Endothelial cell (in vitro differentiated cells): ENCODE measurements at regions not wholly inside any gene's neighbourhood (a gene's known extent, or its start where the extent isn't known, plus 50 kb on each side); places are given as distances from the start of the nearest gene placed in this dataset.

Source experiments
- DNase-seq: peaks from one replicate; pipeline ENCODE4 v3.0.0; 2021; ENCODE audit warnings: low spot score
- H3K27ac Mint-ChIP-seq: one replicate; pipeline ENCODE4 v1.8.0; 2021; ENCODE audit warnings: mixed read lengths, inconsistent platforms; ENCODE audit not compliant: unreplicated experiment
- H3K27me3 Mint-ChIP-seq: one replicate; pipeline ENCODE4 v1.8.0; 2021; ENCODE audit warnings: mild to moderate bottlenecking, moderate library complexity, mixed read lengths, inconsistent platforms; ENCODE audit not compliant: unreplicated experiment
- H3K36me3 Mint-ChIP-seq: one replicate; pipeline ENCODE4 v1.8.0; 2021; ENCODE audit warnings: mild to moderate bottlenecking, low read depth, mixed read lengths, inconsistent platforms; ENCODE audit not compliant: unreplicated experiment
- H3K4me1 Mint-ChIP-seq: one replicate; pipeline ENCODE4 v1.8.0; 2021; ENCODE audit warnings: mild to moderate bottlenecking, mixed read lengths, inconsistent platforms; ENCODE audit not compliant: unreplicated experiment
- H3K4me3 Mint-ChIP-seq: one replicate; pipeline ENCODE4 v1.8.0; 2021; ENCODE audit warnings: mild to moderate bottlenecking, mixed read lengths, inconsistent platforms; ENCODE audit not compliant: unreplicated experiment
- H3K9me3 Mint-ChIP-seq: one replicate; pipeline ENCODE4 v1.8.0; 2021; ENCODE audit warnings: mixed read lengths, inconsistent platforms; ENCODE audit not compliant: unreplicated experiment
- CTCF ChIP-seq: fragments of 200-600 bp; sonication (generic); IDR thresholded peaks from one replicate; pipeline ENCODE4 v1.5.0; 2021; ENCODE audit warnings: antibody characterized with exemption; ENCODE audit not compliant: unreplicated experiment

- Mint-ChIP-seq H3K9me3 (no peaks in the 10 kb centered on the region), H3K4me3 (no peak overlapping the region), H3K4me1 (peaks cover 15% of the 10 kb centered on the region)
Measured at GRCh38 chr11:95344932-95345642, 114.1 kb upstream of the SESN3 start.

GRCh38 chr11:95341221-95341620, 110.2 kb upstream of the SESN3 start:
- peaks cover 15% of the 10 kb centered on the region for H3K4me1 Mint-ChIP-seq
- DNase-seq = no peak

More at GRCh38 chr11:95344932-95345642, 114.1 kb upstream of the SESN3 start:
- DNase-seq = no peak
- Mint-ChIP-seq H3K27ac (no peak overlapping the region), H3K36me3 (no peaks in the 10 kb centered on the region), H3K27me3 (peaks cover 1% of the 10 kb centered on the region)
- TF ChIP-seq CTCF = no peak

GRCh38 chr11:95339086-95339901, 108.3 kb upstream of the SESN3 start:
- peak; percentile 8 for DNase-seq
- no peak for TF ChIP-seq CTCF
- H3K27me3 Mint-ChIP-seq = peaks cover 1% of the 10 kb centered on the region
- H3K4me1 Mint-ChIP-seq = peaks cover 15% of the 10 kb centered on the region
- H3K9me3 Mint-ChIP-seq = no peaks in the 10 kb centered on the region
- no peak overlapping the region for H3K27ac Mint-ChIP-seq
- no peaks in the 10 kb centered on the region for H3K36me3 Mint-ChIP-seq
- no peak overlapping the region for H3K4me3 Mint-ChIP-seq

More at GRCh38 chr11:95341221-95341620, 110.2 kb upstream of the SESN3 start:
- H3K27me3 Mint-ChIP-seq = peaks cover 1% of the 10 kb centered on the region
- H3K36me3 Mint-ChIP-seq = no peaks in the 10 kb centered on the region
- H3K27ac Mint-ChIP-seq = no peak overlapping the region
- H3K9me3 Mint-ChIP-seq = no peaks in the 10 kb centered on the region
- H3K4me3 Mint-ChIP-seq = no peak overlapping the region
- no peak for TF ChIP-seq CTCF

- Mint-ChIP-seq H3K27ac (no peak overlapping the region), H3K36me3 (no peaks in the 10 kb centered on the region), H3K4me1 (peaks cover 15% of the 10 kb centered on the region), H3K27me3 (peaks cover 1% of the 10 kb centered on the region), H3K9me3 (no peaks in the 10 kb centered on the region), H3K4me3 (no peak overlapping the region)
- TF ChIP-seq CTCF = no peak
- DNase-seq = no peak
Measured at GRCh38 chr11:95338430-95338991, 107.5 kb upstream of the SESN3 start.
